IPS DF 6.9 (cell line): ENCODE measurements at regions not wholly inside any gene's neighbourhood (a gene's known extent, or its start where the extent isn't known, plus 50 kb on each side); places are given as distances from the start of the nearest gene placed in this dataset.
"Not testable (repeated sequence)": the region's sequence is repeated elsewhere in the genome, so short reads cannot be mapped to it uniquely, and the experiment has no call there.

Source experiments
- DNase-seq: peaks from one replicate; pipeline ENCODE4 v3.0.0-alpha.2; 2013; ENCODE audit warnings: low read depth, low spot score
- H3K27ac ChIP-seq: one replicate; pipeline ENCODE4 v1.5.1; 2013; ENCODE audit warnings: low read length, control low read depth
- H3K27me3 ChIP-seq: 2 replicates; pipeline ENCODE4 v1.6.1; 2013; ENCODE audit warnings: mild to moderate bottlenecking, low read length; ENCODE audit not compliant: control insufficient read depth, insufficient read depth
- H3K36me3 ChIP-seq: 2 replicates; pipeline ENCODE4 v1.6.1; 2013; ENCODE audit warnings: low read length; ENCODE audit not compliant: control insufficient read depth, insufficient read depth
- H3K4me1 ChIP-seq: 2 replicates; pipeline ENCODE4 v1.6.1; 2013; ENCODE audit warnings: low read length; ENCODE audit not compliant: control insufficient read depth, insufficient read depth
- H3K4me3 ChIP-seq: 2 replicates; pipeline ENCODE4 v1.5.1; 2013; ENCODE audit warnings: mild to moderate bottlenecking, low read length
- H3K9me3 ChIP-seq: 2 replicates; pipeline ENCODE4 v1.6.1; 2013; ENCODE audit warnings: low read length, inconsistent platforms; ENCODE audit not compliant: control insufficient read depth, insufficient read depth
- WGBS: extraction: QIAGEN DNeasy Blood & Tissue Kit; methylation state at CpG from one replicate; pipeline ENCODE4 v1.1.7; 2013; ENCODE audit warnings: mixed read lengths, missing lambda C conversion rate; ENCODE audit not compliant: insufficient read length, insufficient coverage; 5-methylcytosine and 5-hydroxymethylcytosine counted together

GRCh38 chr2:145541028-145541427 is 1021.1 kb upstream of the ZEB2 start:
- H3K27ac ChIP-seq: no peak overlapping the region
- no peaks in the 10 kb centered on the region for H3K27me3 ChIP-seq
- no peaks in the 10 kb centered on the region for H3K36me3 ChIP-seq
- WGBS: no CpG with 5 or more reads among the region's 2 CpGs
- no peaks in the 10 kb centered on the region for H3K9me3 ChIP-seq
- no peak overlapping the region for H3K4me3 ChIP-seq
- no peaks in the 10 kb centered on the region for H3K4me1 ChIP-seq
- DNase-seq: no peak

GRCh38 chr2:145538661-145539350 is 1018.9 kb upstream of the ZEB2 start:
- Histone ChIP-seq H3K4me1 (no peaks in the 10 kb centered on the region), H3K4me3 (no peak overlapping the region), H3K27ac (no peak overlapping the region), H3K27me3 (no peaks in the 10 kb centered on the region), H3K36me3 (no peaks in the 10 kb centered on the region), H3K9me3 (no peaks in the 10 kb centered on the region)
- WGBS: no CpG with 5 or more reads among the region's 5 CpGs
- DNase-seq: no peak

GRCh38 chr2:145530653-145531052 is 1010.7 kb upstream of the ZEB2 start:
- H3K27me3 ChIP-seq: no peaks in the 10 kb centered on the region
- no peak overlapping the region for H3K27ac ChIP-seq
- no peak overlapping the region for H3K4me3 ChIP-seq
- H3K9me3 ChIP-seq: no peaks in the 10 kb centered on the region
- H3K36me3 ChIP-seq: no peaks in the 10 kb centered on the region
- H3K4me1 ChIP-seq: no peaks in the 10 kb centered on the region
- no peak for DNase-seq

GRCh38 chr2:145524836-145525235 is 1004.9 kb upstream of the ZEB2 start:
- no CpG with 5 or more reads among the region's 1 CpG for WGBS
- H3K27ac ChIP-seq: no peak overlapping the region
- DNase-seq: no peak

GRCh38 chr2:145524303-145524702 is 1004.4 kb upstream of the ZEB2 start:
- H3K9me3 ChIP-seq: no peaks in the 10 kb centered on the region
- no peaks in the 10 kb centered on the region for H3K4me1 ChIP-seq
- no peak overlapping the region for H3K4me3 ChIP-seq
- H3K27me3 ChIP-seq: no peaks in the 10 kb centered on the region
- no peak for DNase-seq
- H3K27ac ChIP-seq: no peak overlapping the region
- 100% methylated on average over 2 of the region's 6 CpGs for WGBS
- no peaks in the 10 kb centered on the region for H3K36me3 ChIP-seq

More at GRCh38 chr2:145524836-145525235, 1004.9 kb upstream of the ZEB2 start:
- Histone ChIP-seq H3K27me3 (no peaks in the 10 kb centered on the region), H3K4me3 (no peak overlapping the region), H3K36me3 (no peaks in the 10 kb centered on the region), H3K9me3 (no peaks in the 10 kb centered on the region), H3K4me1 (no peaks in the 10 kb centered on the region)

- not testable (repeated sequence) for H3K27ac ChIP-seq, H3K4me3 ChIP-seq, H3K4me1 ChIP-seq, DNase-seq, H3K9me3 ChIP-seq, H3K36me3 ChIP-seq, H3K27me3 ChIP-seq
- no CpG with 5 or more reads among the region's 5 CpGs for WGBS
Observed at GRCh38 chr2:145519254-145519653, 999.3 kb upstream of the ZEB2 start.

GRCh38 chr2:145511946-145512345 is 992.0 kb upstream of the ZEB2 start:
- Histone ChIP-seq H3K4me3 (no peak overlapping the region), H3K36me3 (no peaks in the 10 kb centered on the region), H3K27me3 (no peaks in the 10 kb centered on the region), H3K9me3 (no peaks in the 10 kb centered on the region), H3K27ac (no peak overlapping the region), H3K4me1 (no peaks in the 10 kb centered on the region)
- no CpG with 5 or more reads among the region's 4 CpGs for WGBS
- DNase-seq: no peak

- no peak for DNase-seq
- H3K4me1 ChIP-seq: no peaks in the 10 kb centered on the region
- H3K27ac ChIP-seq: no peak overlapping the region
- no peaks in the 10 kb centered on the region for H3K36me3 ChIP-seq
- no peak overlapping the region for H3K4me3 ChIP-seq
- no CpG with 5 or more reads among the region's 3 CpGs for WGBS
- no peaks in the 10 kb centered on the region for H3K27me3 ChIP-seq
- no peaks in the 10 kb centered on the region for H3K9me3 ChIP-seq
Observed at GRCh38 chr2:145503511-145503910, 983.6 kb upstream of the ZEB2 start.

GRCh38 chr2:145501920-145502319 is 982.0 kb upstream of the ZEB2 start:
- Histone ChIP-seq H3K27me3 (no peaks in the 10 kb centered on the region), H3K9me3 (no peaks in the 10 kb centered on the region), H3K4me3 (no peak overlapping the region), H3K4me1 (no peaks in the 10 kb centered on the region), H3K36me3 (no peaks in the 10 kb centered on the region), H3K27ac (no peak overlapping the region)
- no CpG with 5 or more reads among the region's 3 CpGs for WGBS
- no peak for DNase-seq

- no peaks in the 10 kb centered on the region for H3K4me1 ChIP-seq
- H3K36me3 ChIP-seq: no peaks in the 10 kb centered on the region
- no CpG with 5 or more reads among the region's 3 CpGs for WGBS
- DNase-seq: no peak
- no peaks in the 10 kb centered on the region for H3K9me3 ChIP-seq
- H3K4me3 ChIP-seq: no peak overlapping the region
- H3K27me3 ChIP-seq: no peaks in the 10 kb centered on the region
- H3K27ac ChIP-seq: no peak overlapping the region
Observed at GRCh38 chr2:145495590-145495989, 975.7 kb upstream of the ZEB2 start.

GRCh38 chr2:145494441-145494840 is 974.5 kb upstream of the ZEB2 start:
- Histone ChIP-seq H3K4me3 (no peak overlapping the region), H3K36me3 (no peaks in the 10 kb centered on the region), H3K27ac (no peak overlapping the region), H3K9me3 (no peaks in the 10 kb centered on the region), H3K4me1 (no peaks in the 10 kb centered on the region), H3K27me3 (no peaks in the 10 kb centered on the region)
- WGBS: no CpG with 5 or more reads among the region's 1 CpG
- no peak for DNase-seq
